ENCODE measurements at regions not wholly inside any gene's neighbourhood (a gene's known extent, or its start where the extent isn't known, plus 50 kb on each side); places are given as distances from the start of the nearest gene placed in this dataset.

DNA sequence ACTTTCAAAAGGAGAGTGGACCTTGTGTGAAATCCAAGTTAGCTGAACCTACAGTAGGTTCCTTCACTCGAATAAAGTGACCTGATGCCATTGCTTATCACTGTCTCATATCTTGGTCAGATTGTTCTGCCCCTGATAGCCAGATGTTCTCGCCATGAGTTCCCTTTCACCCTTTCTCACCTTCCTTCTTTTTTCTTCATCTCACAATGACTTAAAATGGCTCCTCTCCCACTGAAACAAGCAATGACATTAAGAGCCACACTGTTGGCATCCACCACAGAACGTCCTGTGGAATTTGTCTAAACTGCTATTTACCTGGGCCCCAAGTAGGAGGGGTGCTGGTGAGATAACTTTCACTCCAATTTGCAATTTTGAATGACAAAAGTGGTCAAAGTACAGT is 227.6 kb upstream of the PPP1R2C start:
- H3K9me3 ChIP-seq, result no peaks in the 10 kb centered on the region
- no TSS peak for BruUV-seq (replicated peaks)
- TF ChIP-seq CTCF (IDR thresholded peaks at IDR 0.05; ENCODE audit: insufficient read depth in 1 of 2, low read depth in 1 of 2, low read length in 1 of 2, severe bottlenecking in 1 of 2, unreplicated experiment in 1 of 2), result no peak
- H3K9me3 Mint-ChIP-seq (ENCODE audit: unreplicated experiment), result no peaks in the 10 kb centered on the region
- H3K27me3 Mint-ChIP-seq (ENCODE audit: insufficient read depth, unreplicated experiment), result no peaks in the 10 kb centered on the region
- H3K4me1 Mint-ChIP-seq (ENCODE audit: low read depth, unreplicated experiment), result peaks cover 6% of the 10 kb centered on the region
- no peak for DNase-seq
- POLR2A ChIA-PET, result no interaction called here
- no peaks in the 10 kb centered on the region for H3K27me3 ChIP-seq (replicated peaks; ENCODE audit: control insufficient read depth, insufficient read depth, low read length)
- H3K4me3 Mint-ChIP-seq (ENCODE audit: unreplicated experiment), result no peak overlapping the region
- H3K4me3 ChIP-seq (ENCODE audit: low read depth, low read length), result no peak overlapping the region
- H3K27ac Mint-ChIP-seq (ENCODE audit: unreplicated experiment), result no peak overlapping the region
- intact Hi-C loops (cut with micrococcal nuclease; ENCODE audit: unreplicated experiment), result no loop called here
- no peaks in the 10 kb centered on the region for H3K4me1 ChIP-seq
- CTCF ChIA-PET, result no interaction called here
- no peaks in the 10 kb centered on the region for H3K36me3 ChIP-seq (ENCODE audit: control insufficient read depth, insufficient read depth, low read length)
- no peaks in the 10 kb centered on the region for H3K36me3 Mint-ChIP-seq (ENCODE audit: insufficient read depth, unreplicated experiment)

GRCh38 chrX:43008356-43008755 is 230.4 kb upstream of the PPP1R2C start:
- Histone ChIP-seq H3K9me3 (no peaks in the 10 kb centered on the region), H3K4me1 (no peaks in the 10 kb centered on the region), H3K4me3 (ENCODE audit: low read depth, low read length) (no peak overlapping the region), H3K27me3 (replicated peaks; ENCODE audit: control insufficient read depth, insufficient read depth, low read length) (no peaks in the 10 kb centered on the region), H3K36me3 (ENCODE audit: control insufficient read depth, insufficient read depth, low read length) (no peaks in the 10 kb centered on the region)
- no peak for TF ChIP-seq CTCF (IDR thresholded peaks at IDR 0.05; ENCODE audit: insufficient read depth in 1 of 2, low read depth in 1 of 2, low read length in 1 of 2, severe bottlenecking in 1 of 2, unreplicated experiment in 1 of 2)
- Mint-ChIP-seq H3K27ac (ENCODE audit: unreplicated experiment) (no peak overlapping the region), H3K4me1 (ENCODE audit: low read depth, unreplicated experiment) (peaks cover 6% of the 10 kb centered on the region), H3K4me3 (ENCODE audit: unreplicated experiment) (no peak overlapping the region), H3K27me3 (ENCODE audit: insufficient read depth, unreplicated experiment) (no peaks in the 10 kb centered on the region), H3K9me3 (ENCODE audit: unreplicated experiment) (no peaks in the 10 kb centered on the region), H3K36me3 (ENCODE audit: insufficient read depth, unreplicated experiment) (no peaks in the 10 kb centered on the region)
- ChIA-PET POLR2A (no interaction called here), CTCF (no interaction called here)
- DNase-seq, result no peak
- BruUV-seq (replicated peaks), result no TSS peak
- intact Hi-C loops (cut with micrococcal nuclease; ENCODE audit: unreplicated experiment), result no loop called here

DNA sequence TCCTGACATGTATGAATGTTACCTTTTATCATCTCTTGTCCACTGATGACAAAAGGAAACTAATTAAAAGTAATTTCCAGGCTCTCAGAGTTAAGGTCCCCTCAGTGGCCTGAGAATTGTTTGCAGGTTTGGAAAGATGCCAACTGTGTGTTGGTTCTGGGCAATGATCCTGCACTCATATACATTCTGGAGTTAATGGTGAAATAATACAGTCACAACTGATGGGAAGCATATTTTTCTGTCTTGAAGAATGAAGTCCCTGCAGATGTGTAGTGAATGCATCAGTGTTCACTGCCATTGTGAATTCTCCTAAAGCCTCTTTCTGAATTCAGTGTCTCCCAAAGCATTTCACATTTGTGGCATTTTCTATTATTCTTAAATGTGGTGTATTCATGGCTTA is 238.1 kb upstream of the PPP1R2C start:
- CTCF ChIA-PET, result no interaction called here
- Mint-ChIP-seq H3K4me3 (ENCODE audit: unreplicated experiment) (no peak overlapping the region), H3K9me3 (ENCODE audit: unreplicated experiment) (no peaks in the 10 kb centered on the region), H3K27me3 (ENCODE audit: insufficient read depth, unreplicated experiment) (no peaks in the 10 kb centered on the region), H3K36me3 (ENCODE audit: insufficient read depth, unreplicated experiment) (no peaks in the 10 kb centered on the region), H3K4me1 (ENCODE audit: low read depth, unreplicated experiment) (no peaks in the 10 kb centered on the region), H3K27ac (ENCODE audit: unreplicated experiment) (no peak overlapping the region)
- Histone ChIP-seq H3K36me3 (ENCODE audit: control insufficient read depth, insufficient read depth, low read length) (no peaks in the 10 kb centered on the region), H3K4me3 (ENCODE audit: low read depth, low read length) (no peak overlapping the region), H3K9me3 (no peaks in the 10 kb centered on the region), H3K27me3 (replicated peaks; ENCODE audit: control insufficient read depth, insufficient read depth, low read length) (no peaks in the 10 kb centered on the region), H3K4me1 (no peaks in the 10 kb centered on the region)
- intact Hi-C loops (cut with micrococcal nuclease; ENCODE audit: unreplicated experiment), result no loop called here
- TF ChIP-seq CTCF (IDR thresholded peaks at IDR 0.05; ENCODE audit: insufficient read depth in 1 of 2, low read depth in 1 of 2, low read length in 1 of 2, severe bottlenecking in 1 of 2, unreplicated experiment in 1 of 2), result no peak
- POLR2A ChIA-PET, result no interaction called here
- DNase-seq, result no peak
- no TSS peak for BruUV-seq (replicated peaks)

Data from Caco-2 (cell line).